HCT116 (cell line): ENCODE measurements at regions not wholly inside any gene's neighbourhood (a gene's known extent, or its start where the extent isn't known, plus 50 kb on each side); places are given as distances from the start of the nearest gene placed in this dataset.
"Not testable (repeated sequence)": the region's sequence is repeated elsewhere in the genome, so short reads cannot be mapped to it uniquely, and the experiment has no call there.

Experiments used
- ATAC-seq: fragments of 200-7000 bp; cut with Tn5 transposase; 2 replicates; pipeline ENCODE4 v1.9.1; 2020; ENCODE audit warnings: mild to moderate bottlenecking, moderate library complexity
- BruUV-seq: library from RNA; stranded (reverse); fragments of 400-500 nt; replicated peaks from 2 replicates; lab custom pipeline; 2021; lab: Mats Ljungman, UMichigan
- CTCF ChIA-PET: fragments of 300-600 bp; sonication (Branson Sonifier 250); formaldehyde crosslinking; loops from one replicate; lab custom pipeline; 2021; ENCODE audit warnings: antibody characterized with exemption; lab: Charles Lee
- POLR2A ChIA-PET: fragments of 300-600, 350-600 bp; sonication (Branson Sonifier 250); formaldehyde crosslinking; loops from one replicate; lab custom pipeline; 2021; ENCODE audit warnings: antibody characterized with exemption; lab: Charles Lee
- RAD21 ChIA-PET, 2 experiments: fragments of 300-600 bp; sonication (Branson Sonifier 250); formaldehyde crosslinking; loops; one replicate each; lab custom pipeline; 2023; ENCODE audit warnings: low total read pairs in 2 of 2; ENCODE audit not compliant: uncharacterized antibody in 2 of 2, unreplicated experiment in 2 of 2, low non-redundant PET in 1 of 2; lab: Charles Lee
- DNase-seq: peaks from one replicate; pipeline ENCODE4 v3.0.0-alpha.2; 2010; ENCODE audit warnings: low read depth, low spot score
- H2AFZ ChIP-seq: fragments of 200-600 bp; shearing (Covaris generic), sonication (generic); 2 replicates; pipeline ENCODE4 v1.6.1; 2017; ENCODE audit warnings: low read depth, mixed run types, mixed read lengths, antibody characterized with exemption, low read length; ENCODE audit not compliant: poor library complexity, severe bottlenecking
- H3K27ac ChIP-seq: 2 replicates; pipeline ENCODE4 v1.5.1; 2012; ENCODE audit warnings: low read depth, low read length
- H3K27me3 ChIP-seq: fragments of 200-600 bp; sonication (generic); 2 replicates; pipeline ENCODE4 v1.6.1; 2016; ENCODE audit warnings: mixed run types, low read length, mixed read lengths; ENCODE audit not compliant: insufficient read depth
- H3K36me3 ChIP-seq, 2 experiments: fragments of 200-500 bp in 1 of 2; fragments of 200-600 bp in 1 of 2; sonication (Bioruptor generic) in 1 of 2; sonication (generic) in 1 of 2; 2 replicates each; pipeline versions ENCODE4 v1.5.1 to v1.6.1; 2014 to 2016; ENCODE audit warnings: low read length in 2 of 2, inconsistent platforms in 1 of 2, mixed read lengths in 1 of 2, mixed run types in 1 of 2; ENCODE audit not compliant: insufficient read depth in 2 of 2, control insufficient read depth in 1 of 2
- H3K4me1 ChIP-seq, 2 experiments: fragments of 200-600 bp in 1 of 2; sonication (generic) in 1 of 2; 2 replicates each; pipeline versions ENCODE4 v1.5.1 to v1.6.1; 2012 to 2017; ENCODE audit warnings: low read length in 2 of 2, inconsistent platforms in 1 of 2, mild to moderate bottlenecking in 1 of 2, mixed read lengths in 1 of 2, mixed run types in 1 of 2, moderate library complexity in 1 of 2; ENCODE audit not compliant: insufficient read depth in 2 of 2, control insufficient read depth in 1 of 2
- H3K4me2 ChIP-seq: fragments of 200-600 bp; sonication (generic); 2 replicates; pipeline ENCODE4 v1.6.1; 2017; ENCODE audit warnings: mixed run types, low read length, mixed read lengths
- H3K4me3 ChIP-seq, 2 experiments: fragments of 200-600 bp in 1 of 2; sonication (generic) in 1 of 2; replicated peaks in 1 of 2; 2 replicates each; pipeline ENCODE4 v1.5.1; 2011 to 2016; ENCODE audit warnings: low read length in 2 of 2, control low read depth in 1 of 2, low read depth in 1 of 2, mild to moderate bottlenecking in 1 of 2, mixed read lengths in 1 of 2, mixed run types in 1 of 2
- H3K79me2 ChIP-seq: fragments of 200-600 bp; sonication (generic); 2 replicates; pipeline ENCODE4 v1.6.1; 2017; ENCODE audit warnings: mild to moderate bottlenecking, mixed run types, low read length, moderate library complexity, mixed read lengths; ENCODE audit not compliant: insufficient read depth
- H3K9ac ChIP-seq: fragments of 200-600 bp; sonication (generic); 2 replicates; pipeline ENCODE4 v1.6.1; 2016; ENCODE audit warnings: low read length, mixed read lengths
- H3K9me2 ChIP-seq: fragments of 200-600 bp; sonication (generic), shearing (Covaris generic); 2 replicates; pipeline ENCODE4 v1.6.1; 2017; ENCODE audit warnings: mixed run types, mild to moderate bottlenecking, moderate library complexity; ENCODE audit not compliant: insufficient read depth
- H3K9me3 ChIP-seq, 2 experiments: fragments of 200-500 bp in 1 of 2; fragments of 200-600 bp in 1 of 2; sonication (Bioruptor generic) in 1 of 2; sonication (generic) in 1 of 2; 2 replicates each; pipeline ENCODE4 v1.6.1; 2014 to 2017; ENCODE audit warnings: low read length in 2 of 2, mixed read lengths in 2 of 2, inconsistent platforms in 1 of 2, low read depth in 1 of 2, mild to moderate bottlenecking in 1 of 2, mixed run types in 1 of 2, moderate library complexity in 1 of 2; ENCODE audit not compliant: control insufficient read depth in 1 of 2, insufficient read depth in 1 of 2
- H4K20me1 ChIP-seq: fragments of 200-600 bp; sonication (generic), shearing (Covaris generic); 2 replicates; pipeline ENCODE4 v1.6.1; 2017; ENCODE audit warnings: mixed run types, mild to moderate bottlenecking, moderate library complexity; ENCODE audit not compliant: insufficient read depth
- ELF1 ChIP-seq: IDR thresholded peaks from 2 replicates; pipeline ENCODE4 v1.6.1; 2012; ENCODE audit warnings: low read depth, borderline replicate concordance
- FOSL1 ChIP-seq: IDR thresholded peaks from 2 replicates; pipeline ENCODE4 v1.6.1; 2012; ENCODE audit warnings: low read depth
- intact Hi-C: fragments of 100-400 bp; cut with micrococcal nuclease; formaldehyde crosslinking; loops from 2 replicates; pipeline ENCODE4 v1.10.0; 2022

DNA sequence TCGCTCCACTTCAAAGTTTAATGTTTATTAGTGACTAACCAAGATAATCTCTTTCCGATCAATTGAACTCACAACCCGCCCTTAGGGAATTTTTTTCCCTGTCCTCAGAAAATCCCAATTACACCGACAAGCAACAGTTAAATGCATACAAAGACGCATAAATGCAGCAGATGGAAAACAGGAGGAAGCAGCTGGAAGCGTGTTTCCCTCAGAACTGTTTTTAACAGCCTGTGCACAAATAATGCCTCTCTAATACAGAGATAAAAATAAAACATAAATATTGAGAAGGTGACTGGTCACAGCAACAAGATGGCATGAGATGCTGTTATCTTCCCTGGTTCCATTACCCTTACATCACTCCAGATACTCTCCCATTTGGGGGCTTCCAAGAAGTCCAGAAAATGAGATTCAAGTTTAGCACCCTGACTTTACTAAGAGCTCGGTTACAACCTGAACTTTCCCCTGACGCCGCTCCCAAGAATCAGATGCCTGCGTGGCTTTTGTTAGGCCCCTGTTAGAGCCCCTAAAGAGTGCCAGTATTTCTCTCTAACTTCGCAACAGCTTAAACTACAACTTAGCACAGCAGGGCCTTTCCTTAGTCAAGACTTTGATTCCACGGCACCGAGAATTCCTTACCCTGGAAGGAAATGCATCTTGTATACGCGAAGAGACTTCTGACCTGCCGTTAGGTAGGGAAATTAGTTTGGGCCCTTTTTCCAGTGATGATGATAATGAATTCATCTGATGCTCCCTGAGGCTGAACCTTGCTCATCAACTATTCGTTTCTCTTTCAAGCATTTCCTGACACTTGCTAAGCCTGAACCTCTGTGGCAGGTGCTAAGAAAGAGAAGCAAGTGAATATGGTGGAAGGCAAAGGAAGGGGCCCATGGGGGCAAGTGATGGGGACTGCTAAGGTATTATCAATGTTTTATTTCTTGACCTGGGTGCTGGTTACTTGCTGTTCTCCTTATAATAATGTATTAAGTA, 137.7 kb upstream of the SMYD2 start:
- H3K4me2 ChIP-seq = no peak overlapping the region
- no peaks in the 10 kb centered on the region for H3K27me3 ChIP-seq
- no peaks in the 10 kb centered on the region for H3K4me1 ChIP-seq
- POLR2A ChIA-PET = no interaction called here
- no peak for ATAC-seq
- H2AFZ ChIP-seq = no peak overlapping the region
- no peak overlapping the region for H3K4me3 ChIP-seq
- TF ChIP-seq ELF1 (no peak), FOSL1 (no peak)
- H3K9me3 ChIP-seq = no peaks in the 10 kb centered on the region
- DNase-seq = no peak
- no peaks in the 10 kb centered on the region for H3K36me3 ChIP-seq
- H3K9me2 ChIP-seq = no peaks in the 10 kb centered on the region
- H3K27ac ChIP-seq = no peak overlapping the region
- RAD21 ChIA-PET = no interaction called here
- CTCF ChIA-PET = no interaction called here
- intact Hi-C loops = no loop called here
- no peaks in the 10 kb centered on the region for H3K79me2 ChIP-seq
- H4K20me1 ChIP-seq = no peaks in the 10 kb centered on the region
- no peak overlapping the region for H3K9ac ChIP-seq
- no TSS peak for BruUV-seq

DNA sequence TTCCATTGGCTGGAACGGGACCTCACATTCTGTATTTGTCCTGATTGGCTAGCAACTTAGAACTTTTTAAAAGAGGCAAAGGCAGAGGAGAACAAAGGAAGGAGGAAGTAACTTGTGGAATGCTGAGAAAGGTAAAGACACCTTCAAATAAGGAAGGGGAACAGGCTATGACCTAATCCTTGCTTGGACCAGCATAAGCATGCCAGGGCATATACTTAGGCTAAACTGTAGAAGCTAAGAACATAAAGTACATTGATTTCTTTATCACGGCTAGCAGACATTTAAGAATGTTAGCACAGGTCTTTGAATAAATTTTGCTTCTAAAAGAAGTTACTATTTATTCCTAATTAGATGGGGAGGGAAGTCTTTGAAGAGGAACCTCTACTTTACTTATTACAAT, 136.4 kb upstream of the SMYD2 start:
- H2AFZ ChIP-seq, H3K4me2 ChIP-seq, ATAC-seq, POLR2A ChIA-PET, H3K4me3 ChIP-seq, BruUV-seq, H3K36me3 ChIP-seq, H4K20me1 ChIP-seq, H3K27ac ChIP-seq, H3K9ac ChIP-seq, CTCF ChIA-PET, intact Hi-C loops, H3K9me3 ChIP-seq, RAD21 ChIA-PET, H3K4me1 ChIP-seq, H3K9me2 ChIP-seq, H3K79me2 ChIP-seq, H3K27me3 ChIP-seq, DNase-seq: not testable (repeated sequence)
